CD4-positive, alpha-beta memory T cell (primary cell): ENCODE measurements at regions not wholly inside any gene's neighbourhood (a gene's known extent, or its start where the extent isn't known, plus 50 kb on each side); places are given as distances from the start of the nearest gene placed in this dataset.

Experiments
- CTCF ChIA-PET: fragments of 350-600 bp; sonication (Branson Sonifier 250); formaldehyde crosslinking; loops from one replicate; lab custom pipeline; 2021; ENCODE audit warnings: inconsistent platforms; ENCODE audit not compliant: partially characterized antibody; lab: Charles Lee
- POLR2A ChIA-PET: fragments of 350-600 bp; sonication (Branson Sonifier 250); formaldehyde crosslinking; loops from one replicate; lab custom pipeline; 2021; ENCODE audit not compliant: partially characterized antibody; lab: Charles Lee
- DNase-seq, 5 donors: peaks; one replicate each; pipeline versions ENCODE4 v3.0.0 to v3.0.0-alpha.2; 2020 to 2022; ENCODE audit warnings: mixed read lengths in 1 of 5
- H3K27ac ChIP-seq: one replicate; pipeline ENCODE4 v1.7.0; 2013; ENCODE audit warnings: low read depth, low read length
- H3K27me3 ChIP-seq: 2 replicates; pipeline ENCODE4 v1.7.0; 2013; ENCODE audit warnings: mild to moderate bottlenecking, low read length, moderate library complexity; ENCODE audit not compliant: insufficient read depth
- H3K36me3 ChIP-seq: 2 replicates; pipeline ENCODE4 v1.7.0; 2013; ENCODE audit warnings: mild to moderate bottlenecking, low read length, moderate library complexity; ENCODE audit not compliant: insufficient read depth
- H3K4me1 ChIP-seq: 2 replicates; pipeline ENCODE4 v1.7.0; 2013; ENCODE audit warnings: mild to moderate bottlenecking, low read length, moderate library complexity; ENCODE audit not compliant: insufficient read depth
- H3K4me3 ChIP-seq, 2 donors: one replicate each; pipeline ENCODE4 v1.7.0; 2013; ENCODE audit warnings: low read length in 2 of 2, mild to moderate bottlenecking in 1 of 2
- H3K9me3 ChIP-seq, 2 donors: one replicate each; pipeline ENCODE4 v1.7.0; 2013; ENCODE audit warnings: low read length in 2 of 2, control low read depth in 1 of 2; ENCODE audit not compliant: control insufficient read depth in 1 of 2
- H3K27ac Mint-ChIP-seq, 7 donors: one replicate each; pipeline ENCODE4 v1.8.0; 2020 to 2021; ENCODE audit warnings: mixed read lengths in 7 of 7, mild to moderate bottlenecking in 6 of 7, inconsistent platforms in 3 of 7, moderate library complexity in 3 of 7
- H3K27me3 Mint-ChIP-seq, 2 donors: one replicate each; pipeline ENCODE4 v1.8.0; 2020 to 2021; ENCODE audit warnings: mixed read lengths in 2 of 2
- H3K36me3 Mint-ChIP-seq, 2 donors: one replicate each; pipeline ENCODE4 v1.8.0; 2020 to 2021; ENCODE audit warnings: mixed read lengths in 2 of 2, inconsistent platforms in 1 of 2, mild to moderate bottlenecking in 1 of 2
- H3K4me1 Mint-ChIP-seq, 4 donors: one replicate each; pipeline ENCODE4 v1.8.0; 2020 to 2021; ENCODE audit warnings: mixed read lengths in 4 of 4, mild to moderate bottlenecking in 1 of 4
- H3K4me3 Mint-ChIP-seq, 8 donors: one replicate each; pipeline ENCODE4 v1.8.0; 2020 to 2021; ENCODE audit warnings: mixed read lengths in 8 of 8, mild to moderate bottlenecking in 7 of 8, moderate library complexity in 6 of 8, inconsistent platforms in 3 of 8
- H3K9me3 Mint-ChIP-seq, 8 donors: one replicate each; pipeline ENCODE4 v1.8.0; 2020 to 2021; ENCODE audit warnings: mixed read lengths in 8 of 8, mild to moderate bottlenecking in 5 of 8, inconsistent platforms in 3 of 8, moderate library complexity in 1 of 8
- intact Hi-C: fragments of 100-400 bp; cut with micrococcal nuclease; formaldehyde crosslinking; loops from one replicate; pipeline ENCODE4 v1.15.1; 2023

DNA sequence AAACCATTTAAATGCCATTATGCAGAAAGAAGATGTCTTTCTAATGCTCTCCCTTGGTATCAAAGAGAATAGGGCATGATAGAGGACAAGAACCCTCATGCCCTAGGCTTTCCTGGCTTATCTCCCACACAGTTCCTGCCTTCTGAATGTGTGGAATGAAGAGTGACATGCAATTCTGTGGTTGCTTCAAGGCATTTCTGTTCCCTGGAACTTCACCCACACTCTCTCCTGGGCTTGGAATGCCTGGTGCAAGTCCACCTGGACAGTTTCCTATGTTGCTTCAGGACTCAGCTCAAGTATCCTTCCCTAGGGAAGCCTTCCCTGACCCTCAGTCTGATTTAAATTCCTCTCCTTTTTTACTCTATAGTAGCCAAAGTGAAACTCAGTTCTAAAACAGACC lies 53.8 kb upstream of the DRD2 start:
- Mint-ChIP-seq H3K4me1 (peaks cover 0 to 2% (median 0%) of the 10 kb centered on the region in 4 donors), H3K9me3 (no peaks in the 10 kb centered on the region), H3K4me3 (no peak overlapping the region), H3K27me3 (peaks cover 2 to 9% of the 10 kb centered on the region in 2 donors), H3K36me3 (no peaks in the 10 kb centered on the region), H3K27ac (no peak overlapping the region)
- CTCF ChIA-PET: interaction anchor here (3.4 to 5.8 kb wide), 3 partner anchors 9 to 224 kb away, joined by 15 to 61 read pairs (median 43); no protein-coding TSS in a partner anchor
- POLR2A ChIA-PET: no interaction called here
- Histone ChIP-seq H3K27ac (no peak overlapping the region), H3K36me3 (no peaks in the 10 kb centered on the region), H3K27me3 (no peaks in the 10 kb centered on the region), H3K4me3 (no peak overlapping the region), H3K9me3 (no peaks in the 10 kb centered on the region), H3K4me1 (no peaks in the 10 kb centered on the region)
- intact Hi-C loops: no loop called here
- no peak for DNase-seq

DNA sequence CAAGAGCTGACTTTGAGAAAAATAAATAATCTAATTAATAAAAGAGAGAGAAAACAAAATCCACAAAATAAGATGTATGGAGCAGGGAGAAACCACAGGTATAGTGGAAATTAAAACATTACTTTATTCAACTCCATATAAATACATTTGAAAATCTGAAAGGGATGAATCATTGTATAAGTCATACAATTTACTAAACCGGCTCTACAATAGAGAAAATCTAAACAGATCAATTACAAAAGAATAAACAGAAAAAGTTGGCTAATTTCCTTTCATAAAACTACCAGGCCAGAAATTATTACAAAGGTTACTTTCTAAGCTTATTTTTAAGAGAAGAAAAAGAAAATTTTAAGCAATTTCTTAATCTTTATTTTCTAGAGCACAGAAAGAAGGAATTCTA lies 51.3 kb upstream of the DRD2 start:
- H3K9me3 ChIP-seq: no peaks in the 10 kb centered on the region
- Mint-ChIP-seq H3K4me1 (no peaks in the 10 kb centered on the region), H3K27me3 (peaks cover 6 to 12% of the 10 kb centered on the region in 2 donors), H3K9me3 (no peaks in the 10 kb centered on the region), H3K36me3 (no peaks in the 10 kb centered on the region), H3K4me3 (no peak overlapping the region), H3K27ac (no peak overlapping the region)
- no peak overlapping the region for H3K27ac ChIP-seq
- ChIA-PET CTCF (no interaction called here), POLR2A (no interaction called here)
- no peaks in the 10 kb centered on the region for H3K36me3 ChIP-seq
- no peaks in the 10 kb centered on the region for H3K27me3 ChIP-seq
- H3K4me1 ChIP-seq: no peaks in the 10 kb centered on the region
- no peak for DNase-seq
- no peak overlapping the region for H3K4me3 ChIP-seq
- intact Hi-C loops: no loop called here
